Spleen (tissue), 11 donors: ENCODE measurements at regions not wholly inside any gene's neighbourhood (a gene's known extent, or its start where the extent isn't known, plus 50 kb on each side); places are given as distances from the start of the nearest gene placed in this dataset.

Experiments
- DNase-seq: peaks from one replicate; pipeline ENCODE4 v3.0.0-alpha.2; 2020
- H3K27ac ChIP-seq, 8 donors: fragments of 200-600 bp; sonication (generic) in 7 of 8; 1 replicate in 4 of 8; 2 replicates in 4 of 8; pipeline versions ENCODE4 v1.5.0 to v1.8.0; 2016 to 2021; ENCODE audit warnings: inconsistent platforms in 4 of 8, mild to moderate bottlenecking in 4 of 8, moderate library complexity in 1 of 8
- H3K27me3 ChIP-seq, 7 donors: fragments of 200-600 bp; sonication (generic) in 6 of 7; replicated peaks in 1 of 7; 1 replicate in 4 of 7; 2 replicates in 3 of 7; pipeline versions ENCODE4 v1.5.0 to v1.8.0; 2016 to 2021; ENCODE audit warnings: inconsistent platforms in 3 of 7, mild to moderate bottlenecking in 1 of 7
- H3K36me3 ChIP-seq, 6 donors: fragments of 200-600 bp; sonication (generic) in 5 of 6; 1 replicate in 4 of 6; 2 replicates in 2 of 6; pipeline versions ENCODE4 v1.5.0 to v1.8.0; 2016 to 2021; ENCODE audit warnings: inconsistent platforms in 2 of 6
- H3K4me1 ChIP-seq, 6 donors: fragments of 200-600 bp; sonication (generic) in 5 of 6; 1 replicate in 3 of 6; 2 replicates in 3 of 6; pipeline versions ENCODE4 v1.5.0 to v1.8.0; 2016 to 2021; ENCODE audit warnings: inconsistent platforms in 3 of 6
- H3K4me3 ChIP-seq, 8 donors: fragments of 200-600 bp; sonication (generic) in 7 of 8; 1 replicate in 4 of 8; 2 replicates in 4 of 8; pipeline versions ENCODE4 v1.5.0 to v1.8.0; 2016 to 2021; ENCODE audit warnings: inconsistent platforms in 4 of 8, mild to moderate bottlenecking in 4 of 8, moderate library complexity in 2 of 8
- H3K9me3 ChIP-seq, 8 donors: fragments of 200-600 bp; sonication (generic) in 7 of 8; 1 replicate in 4 of 8; 2 replicates in 4 of 8; pipeline versions ENCODE4 v1.5.0 to v1.8.0; 2016 to 2021; ENCODE audit warnings: inconsistent platforms in 4 of 8
- POLR2A ChIP-seq, 3 donors: fragments of 450-650 bp; IDR thresholded peaks; one replicate each; pipeline ENCODE4 v1.5.1; 2017; ENCODE audit warnings: antibody characterized with exemption in 3 of 3, mild to moderate bottlenecking in 1 of 3
- POLR2AphosphoS5 ChIP-seq, 3 donors: sonication (generic); formaldehyde crosslinking; IDR thresholded peaks; one replicate each; pipeline ENCODE4 v1.5.1; 2017; ENCODE audit warnings: antibody characterized with exemption in 3 of 3
- WGBS, 5 donors: extraction: QIAGEN DNeasy Blood & Tissue Kit in 3 of 5; methylation state at CpG; one replicate each; pipeline versions ENCODE4 v1.1.5 to v1.1.7; 2013 to 2018; 5-methylcytosine and 5-hydroxymethylcytosine counted together
- intact Hi-C: fragments of 100-400 bp; cut with DNase I; formaldehyde crosslinking; loops from one replicate; pipeline ENCODE4 v1.15.0; 2023; ENCODE audit warnings: low total_unique reads
- TF ChIP-seq, protein P1 (sequence below), 11 experiments: fragments of 200-600 bp in 7 of 11; fragments of 450-650 bp in 4 of 11; sonication (generic) in 4 of 11; IDR thresholded peaks in 8 of 11; conservative IDR thresholded peaks in 3 of 11; 1 replicate in 7 of 11; 2 replicates in 4 of 11; pipeline versions ENCODE4 v1.4.0 to v1.8.0; 2016 to 2021; ENCODE audit warnings: antibody characterized with exemption in 11 of 11, inconsistent platforms in 4 of 11, mild to moderate bottlenecking in 1 of 11
- donor health status: healthy with polysubstance abuse.
- donor health status: DM: no; HTN: no; CAD: no; lungs with moderate emphysema.
- donor health status: DM: no; HTN: no; CAD: no.
- donor health status: Bipolar disorder and iron deficiency.
- donor health status: healthy.
- donor health status: DM: no; HTN: no; CAD: no.
- donor health status: DM: yes; HTN: yes; CAD: no.

DNA sequence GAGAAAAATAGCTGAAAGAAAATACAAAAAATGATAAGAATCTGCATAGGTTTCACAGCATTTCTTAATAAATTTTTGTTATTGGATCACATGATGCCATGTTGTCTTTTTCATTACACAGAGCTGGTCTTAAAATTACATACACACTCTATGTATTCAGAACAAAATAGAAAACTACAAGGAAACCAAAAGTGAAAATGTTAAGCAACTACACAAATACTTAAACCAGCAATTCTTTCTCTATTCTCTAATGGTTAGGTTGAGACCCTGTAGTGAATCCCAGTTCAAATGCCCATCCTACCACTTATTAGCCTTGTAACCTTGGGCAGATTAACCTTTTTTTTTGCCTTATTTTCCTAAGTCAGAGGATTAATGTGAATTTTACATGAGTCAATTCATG is 2311.2 kb downstream of the PCDH7 start:
- Histone ChIP-seq H3K27me3 (no peaks in the 10 kb centered on the region), H3K4me3 (no peak overlapping the region), H3K4me1 (no peaks in the 10 kb centered on the region), H3K9me3 (no peaks in the 10 kb centered on the region), H3K36me3 (no peaks in the 10 kb centered on the region), H3K27ac (no peak overlapping the region)
- intact Hi-C loops = no loop called here
- TF ChIP-seq, protein P1, sequence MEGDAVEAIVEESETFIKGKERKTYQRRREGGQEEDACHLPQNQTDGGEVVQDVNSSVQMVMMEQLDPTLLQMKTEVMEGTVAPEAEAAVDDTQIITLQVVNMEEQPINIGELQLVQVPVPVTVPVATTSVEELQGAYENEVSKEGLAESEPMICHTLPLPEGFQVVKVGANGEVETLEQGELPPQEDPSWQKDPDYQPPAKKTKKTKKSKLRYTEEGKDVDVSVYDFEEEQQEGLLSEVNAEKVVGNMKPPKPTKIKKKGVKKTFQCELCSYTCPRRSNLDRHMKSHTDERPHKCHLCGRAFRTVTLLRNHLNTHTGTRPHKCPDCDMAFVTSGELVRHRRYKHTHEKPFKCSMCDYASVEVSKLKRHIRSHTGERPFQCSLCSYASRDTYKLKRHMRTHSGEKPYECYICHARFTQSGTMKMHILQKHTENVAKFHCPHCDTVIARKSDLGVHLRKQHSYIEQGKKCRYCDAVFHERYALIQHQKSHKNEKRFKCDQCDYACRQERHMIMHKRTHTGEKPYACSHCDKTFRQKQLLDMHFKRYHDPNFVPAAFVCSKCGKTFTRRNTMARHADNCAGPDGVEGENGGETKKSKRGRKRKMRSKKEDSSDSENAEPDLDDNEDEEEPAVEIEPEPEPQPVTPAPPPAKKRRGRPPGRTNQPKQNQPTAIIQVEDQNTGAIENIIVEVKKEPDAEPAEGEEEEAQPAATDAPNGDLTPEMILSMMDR (IDR thresholded peaks at IDR 0.05 in 8 of 11, conservative IDR thresholded peaks at IDR 0.05 in 3 of 11) = no peak
- TF ChIP-seq POLR2A (IDR thresholded peaks at IDR 0.05) (no peak), POLR2AphosphoS5 (IDR thresholded peaks at IDR 0.05) (no peak)
- no peak for DNase-seq

DNA sequence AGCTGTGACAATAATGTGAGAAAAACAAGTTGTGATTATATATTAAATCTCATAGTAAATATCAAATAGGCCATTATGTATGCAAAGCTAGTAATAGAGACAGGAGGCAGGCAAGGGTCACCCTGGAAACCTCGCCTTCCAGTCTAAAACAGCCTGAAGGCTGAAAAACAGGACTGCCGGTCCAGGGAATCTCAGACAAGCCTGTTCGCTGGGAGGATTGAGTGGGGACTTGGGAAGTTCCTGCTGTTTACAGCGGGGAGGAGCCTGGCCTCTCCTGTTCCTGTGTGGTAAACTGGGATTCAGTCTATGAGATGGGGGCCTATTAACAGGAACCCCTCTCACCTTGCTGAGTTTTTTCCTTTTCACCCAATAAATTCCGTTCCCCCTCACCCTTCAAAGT is 2317.3 kb downstream of the PCDH7 start:
- no peak for DNase-seq
- Histone ChIP-seq H3K27ac (no peak overlapping the region), H3K36me3 (no peaks in the 10 kb centered on the region), H3K27me3 (no peaks in the 10 kb centered on the region), H3K4me3 (no peak overlapping the region), H3K9me3 (no peaks in the 10 kb centered on the region), H3K4me1 (no peaks in the 10 kb centered on the region)
- WGBS, 5 donors = 67 to 82% (median 74%) methylated on average over 5 of the region's 5 CpGs
- intact Hi-C loops = no loop called here
- TF ChIP-seq POLR2AphosphoS5 (IDR thresholded peaks at IDR 0.05) = no peak
- no peak for TF ChIP-seq POLR2A (IDR thresholded peaks at IDR 0.05)
- TF ChIP-seq, protein P1 (IDR thresholded peaks at IDR 0.05 in 8 of 11, conservative IDR thresholded peaks at IDR 0.05 in 3 of 11) = no peak

DNA sequence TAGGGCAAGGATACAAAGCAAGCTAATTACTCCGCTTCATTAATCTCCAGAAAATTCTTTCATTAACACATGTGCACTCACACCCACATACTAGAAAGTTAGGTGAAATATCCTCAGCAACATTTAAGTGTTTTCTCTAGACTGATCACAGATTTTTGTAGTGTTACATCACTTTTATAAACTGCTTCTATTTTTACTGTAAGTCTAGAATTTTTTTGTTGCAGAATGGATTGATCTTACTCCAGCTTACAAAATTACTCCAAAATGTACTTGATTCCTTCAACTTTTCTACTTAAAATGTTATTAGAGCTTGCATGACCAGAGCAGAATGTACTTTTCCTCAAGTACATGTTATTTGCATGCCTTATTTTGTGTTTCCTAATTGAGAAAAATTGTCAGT is 2325.2 kb downstream of the PCDH7 start:
- intact Hi-C loops = no loop called here
- no peaks in the 10 kb centered on the region for H3K4me1 ChIP-seq
- no peak overlapping the region for H3K4me3 ChIP-seq
- no peaks in the 10 kb centered on the region for H3K36me3 ChIP-seq
- H3K9me3 ChIP-seq = no peaks in the 10 kb centered on the region
- no peak for DNase-seq
- 69 to 93% (median 86%) methylated on average over 1 of the region's 1 CpG for WGBS, 5 donors
- no peak overlapping the region for H3K27ac ChIP-seq
- no peak for TF ChIP-seq POLR2AphosphoS5 (IDR thresholded peaks at IDR 0.05)
- TF ChIP-seq, protein P1 (IDR thresholded peaks at IDR 0.05 in 8 of 11, conservative IDR thresholded peaks at IDR 0.05 in 3 of 11) = no peak
- TF ChIP-seq POLR2A (IDR thresholded peaks at IDR 0.05) = no peak
- H3K27me3 ChIP-seq = no peaks in the 10 kb centered on the region

DNA sequence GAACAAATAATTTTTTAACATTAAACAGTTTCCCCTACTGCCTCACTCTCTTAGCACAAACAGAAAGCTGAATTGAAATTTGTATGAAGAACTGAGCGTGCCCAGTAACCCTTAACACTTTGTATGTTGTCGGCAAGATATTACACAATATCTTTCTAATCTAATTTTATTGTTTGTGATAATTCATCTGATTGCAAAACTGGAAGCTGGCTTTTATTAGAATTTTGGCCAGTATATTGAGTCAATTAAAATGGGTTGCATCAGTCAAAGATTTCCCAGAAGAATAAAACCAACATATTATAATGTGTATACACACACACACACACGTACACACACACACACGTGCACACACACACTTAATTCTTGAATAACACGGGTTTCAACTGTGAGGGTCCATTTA is 2332.1 kb downstream of the PCDH7 start:
- no peaks in the 10 kb centered on the region for H3K27me3 ChIP-seq
- no peak overlapping the region for H3K4me3 ChIP-seq
- H3K4me1 ChIP-seq = no peaks in the 10 kb centered on the region
- DNase-seq = no peak
- 76 to 82% (median 81%) methylated on average over 5 of the region's 5 CpGs for WGBS, 5 donors
- H3K9me3 ChIP-seq = no peaks in the 10 kb centered on the region
- TF ChIP-seq, protein P1 (IDR thresholded peaks at IDR 0.05 in 8 of 11, conservative IDR thresholded peaks at IDR 0.05 in 3 of 11) = no peak
- no peak for TF ChIP-seq POLR2A (IDR thresholded peaks at IDR 0.05)
- no peak for TF ChIP-seq POLR2AphosphoS5 (IDR thresholded peaks at IDR 0.05)
- H3K27ac ChIP-seq = no peak overlapping the region
- intact Hi-C loops = no loop called here
- no peaks in the 10 kb centered on the region for H3K36me3 ChIP-seq
